HUES48 (cell line): ENCODE measurements at regions not wholly inside any gene's neighbourhood (a gene's known extent, or its start where the extent isn't known, plus 50 kb on each side); places are given as distances from the start of the nearest gene placed in this dataset.

ENCODE experiments used
- H3K27ac ChIP-seq: one replicate; pipeline ENCODE4 v1.7.0; 2013; ENCODE audit warnings: low read depth, low read length, inconsistent platforms
- H3K27me3 ChIP-seq: 2 replicates; pipeline ENCODE4 v1.6.1; 2013; ENCODE audit warnings: mild to moderate bottlenecking, low read length; ENCODE audit not compliant: control insufficient read depth, insufficient read depth
- H3K36me3 ChIP-seq: 2 replicates; pipeline ENCODE4 v1.6.1; 2013; ENCODE audit warnings: low read length; ENCODE audit not compliant: control insufficient read depth, insufficient read depth
- H3K4me1 ChIP-seq: 2 replicates; pipeline ENCODE4 v1.6.1; 2013; ENCODE audit warnings: mild to moderate bottlenecking, low read length; ENCODE audit not compliant: control insufficient read depth, insufficient read depth
- H3K4me3 ChIP-seq: 2 replicates; pipeline ENCODE4 v1.5.1; 2013; ENCODE audit warnings: mild to moderate bottlenecking, low read depth, low read length
- H3K9ac ChIP-seq: 2 replicates; pipeline ENCODE4 v1.6.1; 2013; ENCODE audit warnings: mild to moderate bottlenecking, low read depth, low read length, moderate library complexity
- H3K9me3 ChIP-seq: 2 replicates; pipeline ENCODE4 v1.6.1; 2013; ENCODE audit warnings: low read length; ENCODE audit not compliant: control insufficient read depth, insufficient read depth

DNA sequence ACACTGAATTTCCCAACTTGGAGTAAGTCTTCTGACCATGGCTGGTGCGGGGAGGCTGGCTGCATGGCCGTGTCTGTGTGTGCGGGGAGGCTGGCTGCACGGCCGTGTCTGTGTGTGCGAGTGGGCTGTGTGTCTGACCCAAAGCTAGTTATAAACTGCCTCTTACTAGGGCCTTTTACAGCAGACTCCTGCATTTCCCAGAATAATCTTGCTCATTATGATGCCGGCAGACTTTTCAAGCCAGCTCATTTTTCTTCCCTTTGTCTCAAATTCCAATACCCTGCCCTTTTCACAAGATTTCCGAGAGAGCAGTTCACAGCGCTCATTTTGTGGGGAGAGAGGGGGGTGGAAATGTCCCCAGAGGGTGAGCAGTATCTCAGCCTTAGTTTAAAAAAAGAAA lies 470.7 kb upstream of the BRINP1 start:
- H3K4me1 ChIP-seq: peaks cover 7% of the 10 kb centered on the region; the same call in 1 of the 2 replicates
- no peak overlapping the region for H3K9ac ChIP-seq
- H3K36me3 ChIP-seq: no peaks in the 10 kb centered on the region
- H3K9me3 ChIP-seq: no peaks in the 10 kb centered on the region
- no peak overlapping the region for H3K4me3 ChIP-seq
- H3K27ac ChIP-seq: no peak overlapping the region
- H3K27me3 ChIP-seq: no peaks in the 10 kb centered on the region

GRCh38 chr9:119838210-119838609 lies 469.0 kb upstream of the BRINP1 start:
- H3K9ac ChIP-seq: no peak overlapping the region
- H3K27ac ChIP-seq: no peak overlapping the region
- no peaks in the 10 kb centered on the region for H3K27me3 ChIP-seq
- H3K9me3 ChIP-seq: no peaks in the 10 kb centered on the region
- no peak overlapping the region for H3K4me3 ChIP-seq
- peaks cover 7% of the 10 kb centered on the region; the same call in 1 of the 2 replicates for H3K4me1 ChIP-seq
- H3K36me3 ChIP-seq: no peaks in the 10 kb centered on the region

- H3K9ac ChIP-seq: no peak overlapping the region
- no peaks in the 10 kb centered on the region for H3K36me3 ChIP-seq
- H3K9me3 ChIP-seq: no peaks in the 10 kb centered on the region
- H3K4me1 ChIP-seq: peaks cover 7% of the 10 kb centered on the region; the same call in 1 of the 2 replicates
- H3K27ac ChIP-seq: no peak overlapping the region
- H3K4me3 ChIP-seq: no peak overlapping the region
- no peaks in the 10 kb centered on the region for H3K27me3 ChIP-seq
Observed at GRCh38 chr9:119836036-119836435, 466.8 kb upstream of the BRINP1 start.

DNA sequence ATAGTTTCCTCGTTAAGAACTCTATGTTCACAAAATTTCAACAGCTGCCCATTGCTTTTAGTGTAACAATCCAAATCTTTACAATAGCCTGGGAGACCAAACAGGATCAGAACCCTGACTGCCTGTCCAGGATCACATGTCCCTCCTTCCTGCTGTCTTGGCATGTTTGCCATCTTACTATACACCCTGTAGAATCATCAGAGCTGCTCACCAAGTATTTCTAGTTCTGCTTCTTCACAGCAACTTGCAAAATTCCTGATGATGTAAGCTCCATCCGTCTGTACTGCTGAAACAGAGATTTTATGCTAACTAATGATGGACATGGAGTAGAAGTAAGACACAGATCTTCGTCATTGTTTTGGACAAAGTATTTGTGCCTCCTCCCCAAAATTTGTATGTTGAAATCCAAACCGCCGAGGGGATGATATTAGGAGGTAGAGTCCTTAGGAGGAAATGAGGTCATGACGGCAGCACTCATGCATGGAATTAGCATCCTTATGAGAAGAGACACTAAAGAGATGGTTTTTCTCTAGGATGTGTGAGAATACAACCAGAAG lies 464.9 kb upstream of the BRINP1 start:
- Histone ChIP-seq H3K27me3 (no peaks in the 10 kb centered on the region), H3K27ac (no peak overlapping the region), H3K9me3 (no peaks in the 10 kb centered on the region), H3K4me1 (peaks cover 7% of the 10 kb centered on the region; the same call in 1 of the 2 replicates), H3K9ac (no peak overlapping the region), H3K36me3 (no peaks in the 10 kb centered on the region), H3K4me3 (no peak overlapping the region)

DNA sequence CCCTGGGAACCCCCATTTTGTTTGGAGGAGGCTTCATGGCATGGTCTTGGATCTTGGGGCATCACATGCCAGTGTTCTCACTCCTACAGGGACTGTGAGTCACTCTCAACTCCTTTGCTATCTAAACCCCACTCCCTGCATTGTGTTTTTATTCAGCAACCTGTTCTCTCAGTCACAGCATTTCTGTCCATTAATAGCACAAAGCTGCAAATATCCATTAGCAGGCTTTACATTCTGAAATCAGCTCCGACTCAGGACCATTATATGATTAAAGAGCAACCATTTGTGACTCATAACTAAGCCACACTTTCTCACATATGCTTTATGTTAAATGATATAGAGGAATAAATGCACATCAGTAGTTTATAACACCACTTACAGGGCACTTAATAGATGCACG lies 462.1 kb upstream of the BRINP1 start:
- no peaks in the 10 kb centered on the region for H3K27me3 ChIP-seq
- no peaks in the 10 kb centered on the region for H3K9me3 ChIP-seq
- no peak overlapping the region for H3K27ac ChIP-seq
- H3K4me1 ChIP-seq: peaks cover 5% of the 10 kb centered on the region; the same call in 1 of the 2 replicates
- no peak overlapping the region for H3K4me3 ChIP-seq
- no peaks in the 10 kb centered on the region for H3K36me3 ChIP-seq
- no peak overlapping the region for H3K9ac ChIP-seq

GRCh38 chr9:119829748-119830147 lies 460.5 kb upstream of the BRINP1 start:
- Histone ChIP-seq H3K4me3 (no peak overlapping the region), H3K9me3 (no peaks in the 10 kb centered on the region), H3K36me3 (no peaks in the 10 kb centered on the region), H3K4me1 (no peaks in the 10 kb centered on the region), H3K9ac (no peak overlapping the region), H3K27me3 (no peaks in the 10 kb centered on the region), H3K27ac (no peak overlapping the region)

DNA sequence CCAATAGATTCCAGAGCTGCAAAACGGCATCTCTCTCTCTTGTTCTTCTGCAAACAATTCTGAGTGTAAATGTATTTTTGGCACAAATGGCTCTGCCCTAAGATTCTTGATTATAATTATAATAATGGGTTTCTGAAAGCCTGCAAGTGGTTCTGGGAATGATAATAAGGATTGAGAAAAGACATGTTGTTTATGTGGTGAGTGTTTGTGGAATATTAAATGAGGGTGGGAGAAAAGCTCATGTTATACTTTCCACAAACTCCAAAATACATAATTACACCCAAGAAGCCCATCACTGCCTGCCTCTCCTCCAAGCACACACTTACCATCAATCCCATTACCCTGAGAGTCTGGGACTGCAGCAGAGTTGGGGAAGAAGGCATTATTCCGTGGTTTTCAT lies 460.0 kb upstream of the BRINP1 start:
- Histone ChIP-seq H3K27ac (no peak overlapping the region), H3K27me3 (no peaks in the 10 kb centered on the region), H3K9me3 (no peaks in the 10 kb centered on the region), H3K9ac (no peak overlapping the region), H3K36me3 (no peaks in the 10 kb centered on the region), H3K4me1 (no peaks in the 10 kb centered on the region), H3K4me3 (no peak overlapping the region)

DNA sequence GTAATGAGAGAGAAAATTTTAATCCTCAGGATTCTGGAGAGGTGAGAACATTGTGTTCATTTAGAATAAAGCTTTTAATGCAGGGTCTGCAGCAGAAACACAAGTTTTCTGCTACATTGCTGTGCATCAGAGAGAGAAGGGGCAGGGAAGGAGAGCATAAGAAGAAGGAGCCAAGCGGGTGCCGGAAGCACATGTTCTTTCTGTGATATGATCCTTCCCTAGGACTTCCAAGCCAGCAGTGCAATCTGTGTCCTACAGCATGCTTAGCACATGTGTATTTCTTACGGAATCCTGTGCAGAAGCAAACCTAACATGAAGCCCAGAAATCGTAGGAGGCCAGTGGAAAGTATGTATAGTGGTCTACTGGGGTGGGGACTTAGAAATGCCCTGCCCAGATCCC lies 458.3 kb upstream of the BRINP1 start:
- no peaks in the 10 kb centered on the region for H3K27me3 ChIP-seq
- H3K9ac ChIP-seq: no peak overlapping the region
- no peaks in the 10 kb centered on the region for H3K36me3 ChIP-seq
- H3K4me3 ChIP-seq: no peak overlapping the region
- H3K27ac ChIP-seq: no peak overlapping the region
- H3K9me3 ChIP-seq: no peaks in the 10 kb centered on the region
- no peaks in the 10 kb centered on the region for H3K4me1 ChIP-seq

DNA sequence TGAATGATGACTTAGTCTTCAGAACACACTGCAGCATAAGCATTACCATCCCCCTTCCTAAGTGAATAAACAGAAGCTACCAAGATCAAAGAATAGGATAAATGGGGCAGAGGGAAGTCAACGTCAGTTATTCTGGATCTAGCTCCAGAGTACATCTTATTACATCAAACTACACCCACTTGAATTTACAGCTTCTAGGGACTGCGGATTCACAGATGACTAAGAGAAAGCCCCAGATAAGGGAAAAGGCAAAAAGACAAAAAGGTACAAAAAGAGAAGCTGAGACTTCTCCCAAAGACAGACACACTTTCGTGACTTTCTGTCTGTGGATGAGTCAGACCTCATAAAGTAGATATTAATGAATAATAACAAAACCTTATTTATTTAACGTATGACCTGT lies 457.9 kb upstream of the BRINP1 start:
- Histone ChIP-seq H3K9me3 (no peaks in the 10 kb centered on the region), H3K4me3 (no peak overlapping the region), H3K36me3 (no peaks in the 10 kb centered on the region), H3K4me1 (no peaks in the 10 kb centered on the region), H3K27me3 (no peaks in the 10 kb centered on the region), H3K9ac (no peak overlapping the region), H3K27ac (no peak overlapping the region)

DNA sequence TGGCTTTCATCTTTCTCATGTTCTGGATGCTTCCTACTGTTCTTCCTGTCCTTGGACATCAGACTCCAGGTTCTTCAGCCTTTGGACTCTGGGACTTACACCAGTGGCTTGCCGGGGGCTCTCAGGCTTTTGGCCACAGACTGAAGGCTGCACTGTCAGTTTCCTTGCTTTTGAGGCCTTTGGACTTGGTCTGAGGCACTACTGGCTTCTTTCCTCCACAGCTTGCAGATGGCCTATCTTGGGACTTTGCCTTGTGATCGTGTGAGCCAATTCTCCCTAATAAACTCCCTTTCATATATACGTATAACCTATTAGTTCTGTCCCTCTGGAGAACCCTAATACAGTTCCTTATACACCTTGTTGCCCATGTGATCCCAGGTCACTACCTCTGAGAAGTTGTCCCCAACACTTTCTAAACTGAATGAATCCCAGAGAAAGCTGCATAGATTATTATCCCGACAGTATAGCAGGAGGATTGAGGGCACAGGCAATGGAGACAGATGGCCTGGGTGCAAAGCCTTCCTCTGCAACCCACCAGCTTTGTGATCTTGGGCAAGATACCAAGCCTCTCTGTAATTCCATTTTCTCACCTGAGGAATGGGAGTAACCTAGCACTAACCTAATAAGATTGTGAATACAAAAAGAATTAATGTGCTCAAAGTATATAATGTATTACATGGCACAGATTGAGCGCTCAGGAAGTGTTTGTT lies 449.6 kb upstream of the BRINP1 start:
- H3K36me3 ChIP-seq: no peaks in the 10 kb centered on the region
- H3K27ac ChIP-seq: no peak overlapping the region
- peaks cover 11% of the 10 kb centered on the region for H3K4me1 ChIP-seq
- no peak overlapping the region for H3K9ac ChIP-seq
- no peaks in the 10 kb centered on the region for H3K9me3 ChIP-seq
- no peak overlapping the region for H3K4me3 ChIP-seq
- H3K27me3 ChIP-seq: no peaks in the 10 kb centered on the region

DNA sequence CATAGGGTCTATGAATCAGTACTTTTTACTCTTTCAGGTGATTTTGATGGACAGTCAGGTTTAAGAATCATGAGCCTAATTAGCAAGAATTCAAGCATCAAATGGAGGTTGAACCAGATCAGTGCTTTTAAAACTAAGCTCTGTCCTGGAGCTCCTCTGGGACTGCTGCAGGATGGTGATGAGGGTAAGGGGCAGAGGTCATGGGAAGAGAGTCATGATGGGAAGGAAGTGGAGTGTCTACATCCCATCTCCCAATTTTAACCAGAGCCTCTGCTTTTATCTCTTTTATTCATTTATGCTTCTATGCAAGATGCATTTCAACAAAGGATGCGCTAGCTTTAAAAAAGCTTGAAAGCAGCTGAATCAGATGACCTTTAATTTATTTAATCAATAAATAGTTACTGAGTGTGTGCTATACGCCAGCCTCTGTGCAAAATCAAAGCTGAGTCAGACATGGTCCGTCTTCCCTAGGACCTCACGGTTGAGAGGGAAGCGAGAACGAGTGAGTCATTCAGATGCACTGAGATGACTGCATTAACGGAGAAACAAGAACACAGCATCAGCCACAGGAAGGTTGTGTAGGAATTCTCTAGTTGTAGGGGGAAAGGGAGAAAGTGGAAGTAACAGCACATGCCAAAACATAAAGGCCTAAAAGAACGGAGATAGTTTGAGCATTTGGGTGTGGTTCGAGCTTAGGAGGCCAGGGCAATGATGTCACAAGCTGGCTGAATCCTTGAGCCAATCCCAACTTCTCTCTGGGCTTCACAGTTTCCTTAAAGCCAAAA lies 441.6 kb upstream of the BRINP1 start:
- no peaks in the 10 kb centered on the region for H3K27me3 ChIP-seq
- no peaks in the 10 kb centered on the region for H3K9me3 ChIP-seq
- H3K4me1 ChIP-seq: peaks cover 25% of the 10 kb centered on the region
- no peak overlapping the region for H3K27ac ChIP-seq
- H3K4me3 ChIP-seq: no peak overlapping the region
- no peaks in the 10 kb centered on the region for H3K36me3 ChIP-seq
- no peak overlapping the region for H3K9ac ChIP-seq
